GM21515 (cell line): ENCODE measurements at regions not wholly inside any gene's neighbourhood (a gene's known extent, or its start where the extent isn't known, plus 50 kb on each side); places are given as distances from the start of the nearest gene placed in this dataset.

Experiments used
- ATAC-seq: cut with Tn5 transposase; IDR thresholded peaks from one replicate; pipeline ENCODE4 v1.9.1; 2021; ENCODE audit not compliant: unreplicated experiment

DNA sequence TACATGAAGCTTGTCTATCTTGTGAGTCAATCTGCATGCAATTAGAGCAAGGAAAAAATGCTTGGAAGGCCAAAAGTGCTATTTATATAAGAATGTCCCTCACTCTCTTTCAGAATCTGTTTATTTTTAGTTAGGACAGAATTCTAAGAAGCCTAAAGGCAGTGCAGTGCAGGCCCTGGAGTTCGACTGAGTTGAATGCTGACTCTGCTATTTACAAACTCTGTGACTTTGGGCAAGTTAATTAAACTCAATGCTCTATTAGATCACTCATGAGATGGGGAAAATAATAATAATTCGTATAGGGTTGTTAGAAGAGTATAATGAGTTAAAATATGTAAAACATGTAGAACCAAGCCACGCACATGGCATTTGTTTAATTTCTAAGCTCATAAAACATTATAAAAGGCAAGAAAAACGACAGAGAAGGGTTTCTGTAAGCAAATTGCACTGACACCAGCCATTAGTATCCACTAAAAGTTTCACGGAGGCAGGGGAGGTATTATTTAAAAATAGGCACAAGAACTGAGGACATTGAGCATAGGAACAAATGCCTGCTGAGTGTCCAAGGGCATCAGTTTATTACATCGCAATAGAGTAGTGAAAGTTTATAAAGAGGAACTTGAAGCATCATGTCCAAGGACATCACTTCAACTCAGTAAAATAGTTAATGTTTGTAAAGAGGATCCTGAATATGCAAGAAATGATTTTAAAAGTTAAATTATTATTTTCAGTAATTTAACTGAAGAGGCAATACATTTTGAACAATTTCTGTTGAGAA, 115.0 kb upstream of the INPP4B start:
- ATAC-seq: no peak

GRCh38 chr4:142961866-142962265, 115.8 kb upstream of the INPP4B start:
- peak; percentile 92 for ATAC-seq

DNA sequence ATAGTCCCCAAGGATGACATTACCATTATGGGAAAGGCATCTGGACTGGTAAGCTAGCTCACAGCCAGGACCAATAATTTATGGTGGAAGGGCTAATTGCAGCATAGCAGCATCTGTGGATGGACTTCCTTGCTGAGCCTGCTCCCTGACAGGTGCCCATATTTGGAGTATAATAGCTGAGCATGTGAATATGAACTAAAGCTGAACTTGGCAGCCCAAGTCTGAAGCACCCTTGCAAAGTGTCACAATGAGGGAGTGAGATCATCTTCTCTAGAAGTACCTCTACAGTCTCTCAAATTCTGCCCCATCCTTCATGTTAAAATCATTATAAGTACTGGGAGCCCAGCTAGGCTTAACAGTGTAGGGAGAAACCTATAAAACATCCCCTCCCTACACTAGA, 128.2 kb upstream of the INPP4B start:
- ATAC-seq: no peak

- no peak for ATAC-seq
Observed at GRCh38 chr4:142975618-142976017, 129.5 kb upstream of the INPP4B start.

DNA sequence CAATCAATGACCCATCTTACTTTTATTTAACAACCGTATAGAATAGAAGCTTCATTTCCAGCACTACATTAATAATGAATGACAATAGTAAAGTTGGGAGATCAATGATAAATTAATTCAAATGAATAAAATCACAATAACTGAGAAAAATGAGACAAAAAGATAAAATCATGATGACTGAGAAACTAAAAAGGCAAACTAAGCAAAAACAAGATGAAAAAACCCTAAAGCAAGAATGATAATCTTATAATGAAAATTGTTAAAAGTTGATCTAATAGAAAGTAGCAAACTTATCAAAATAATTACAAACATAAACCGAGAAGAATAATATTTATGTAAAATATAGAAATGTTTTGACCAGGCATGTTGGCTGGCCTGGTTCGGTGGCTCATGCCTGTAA, 130.4 kb upstream of the INPP4B start:
- no peak for ATAC-seq

DNA sequence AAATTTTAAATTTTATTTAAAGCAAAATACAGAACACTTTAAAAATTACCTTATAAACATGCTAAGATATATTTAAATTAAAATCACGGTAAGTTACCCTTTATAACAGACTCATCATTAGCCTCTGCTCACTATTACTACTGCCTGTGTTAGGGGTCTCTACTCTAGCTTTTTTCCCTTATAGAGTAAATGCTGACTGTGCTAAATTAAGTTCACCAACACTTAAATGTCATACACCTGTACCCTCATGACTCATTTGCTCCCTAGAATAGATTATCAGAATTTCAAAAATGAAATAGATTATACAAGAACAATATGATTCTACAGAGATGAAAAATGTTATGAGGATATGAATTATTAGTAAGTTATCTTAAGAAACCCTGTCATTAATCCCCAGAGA, 131.1 kb upstream of the INPP4B start:
- no peak for ATAC-seq

GRCh38 chr4:142983065-142983464, 137.0 kb upstream of the INPP4B start:
- ATAC-seq: no peak

GRCh38 chr4:142983589-142983988, 137.5 kb upstream of the INPP4B start:
- ATAC-seq: no peak

- ATAC-seq: no peak
Observed at GRCh38 chr4:142984871-142985585, 138.9 kb upstream of the INPP4B start.

- ATAC-seq: no peak
Observed at GRCh38 chr4:143016171-143016570, 168.5 kb upstream of the USP38 start.

DNA sequence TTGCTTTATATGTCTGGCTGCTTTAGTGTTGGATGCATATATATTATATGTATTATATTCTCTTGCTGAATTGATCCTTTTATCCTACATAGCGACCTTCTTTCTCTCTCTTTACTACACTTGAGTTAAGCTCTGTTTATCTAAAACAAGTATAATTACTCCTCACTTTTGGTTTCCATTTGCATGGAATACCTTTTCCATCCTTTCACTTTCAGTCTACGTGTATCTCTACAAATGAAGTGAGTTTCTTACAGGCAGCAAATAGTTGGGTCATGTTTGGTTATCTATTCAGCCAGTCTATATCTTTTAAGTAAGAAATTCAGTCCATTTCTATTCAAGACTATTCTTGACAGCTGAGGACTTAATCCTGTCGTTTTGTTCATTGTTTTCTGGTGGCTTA, 167.5 kb upstream of the USP38 start:
- no peak for ATAC-seq

- ATAC-seq: no peak
Observed at GRCh38 chr4:143019351-143019750, 165.4 kb upstream of the USP38 start.

DNA sequence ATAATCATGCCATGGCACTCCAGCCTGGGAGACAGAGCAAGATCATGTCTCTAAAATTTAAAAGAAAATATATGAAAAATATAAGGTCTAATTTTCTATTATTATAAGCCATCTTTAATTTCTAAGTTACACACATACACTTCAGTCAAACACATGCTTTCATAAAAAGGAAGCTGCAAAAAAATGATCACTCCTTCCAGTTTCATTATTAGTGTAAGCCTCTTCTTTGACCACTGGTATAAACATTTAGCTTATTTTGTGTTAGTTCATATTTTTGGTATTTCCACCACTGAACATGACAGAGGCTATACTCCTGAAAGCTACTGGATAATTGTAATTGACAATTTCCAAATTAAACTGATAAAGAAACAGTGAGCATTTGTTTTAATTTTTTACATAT, 163.3 kb upstream of the USP38 start:
- ATAC-seq: peak; percentile 87

- no peak for ATAC-seq
Observed at GRCh38 chr4:143023239-143023918, 161.3 kb upstream of the USP38 start.

GRCh38 chr4:143025081-143025704, 159.5 kb upstream of the USP38 start:
- ATAC-seq: no peak

- no peak for ATAC-seq
Observed at GRCh38 chr4:143026459-143027170, 158.1 kb upstream of the USP38 start.

DNA sequence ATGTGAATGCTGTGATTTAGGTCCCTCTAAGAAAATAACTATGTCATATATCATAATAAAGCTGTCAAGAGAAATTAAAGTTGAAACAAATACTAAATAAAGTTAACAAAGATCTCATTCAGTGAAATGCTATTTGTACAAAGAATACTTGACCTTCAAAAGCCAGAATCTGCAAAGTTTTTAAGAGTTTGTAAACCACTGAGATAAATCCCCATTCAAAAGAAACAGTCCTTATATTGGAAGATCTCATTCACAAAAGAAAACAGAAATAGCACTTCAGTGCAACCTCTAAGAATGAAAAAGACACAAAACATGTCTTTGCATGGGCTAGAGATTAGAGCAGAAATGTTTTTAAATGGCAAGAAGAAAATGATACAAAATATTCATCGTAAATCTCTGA, 149.1 kb upstream of the USP38 start:
- ATAC-seq: no peak

- ATAC-seq: no peak
Observed at GRCh38 chr4:143036443-143036842, 148.3 kb upstream of the USP38 start.

DNA sequence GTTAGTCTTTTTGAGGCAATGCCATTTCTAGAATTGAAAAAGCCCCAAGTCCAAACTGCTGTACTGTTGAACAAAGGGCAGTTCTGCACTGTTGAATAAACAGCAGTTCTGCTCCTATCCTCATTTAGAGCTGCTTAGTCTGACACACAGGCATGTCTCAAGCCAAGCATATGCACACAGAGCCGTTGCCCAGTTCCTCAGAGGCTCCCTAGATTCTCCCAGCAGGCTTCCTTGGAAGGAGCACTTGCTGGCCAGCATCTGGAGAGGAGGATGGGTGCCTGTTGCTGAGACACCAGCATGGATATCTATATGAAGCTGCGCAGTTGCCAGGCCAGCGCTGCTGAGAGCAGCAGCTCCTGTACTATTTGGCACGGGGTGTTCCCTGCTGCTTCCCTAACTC, 138.3 kb upstream of the USP38 start:
- no peak for ATAC-seq

DNA sequence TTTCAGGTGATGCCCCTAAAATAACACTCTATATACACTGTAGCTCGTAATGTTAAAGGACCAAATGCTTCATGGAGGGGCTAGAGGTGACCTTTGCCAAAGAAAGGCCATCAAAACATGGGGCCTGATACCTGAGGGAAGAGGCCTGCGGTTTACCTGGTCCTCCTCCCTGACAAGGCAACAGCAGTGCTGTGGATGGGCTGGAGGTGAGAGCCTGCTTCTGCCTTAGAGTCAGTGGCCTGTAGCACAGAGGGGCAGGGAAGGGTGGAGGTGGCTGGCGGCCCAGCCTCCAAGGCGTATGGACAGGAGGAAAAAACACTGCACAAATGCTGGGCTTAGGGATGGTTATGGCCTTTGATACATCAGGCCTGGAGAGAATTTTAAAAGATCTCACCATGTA, 137.8 kb upstream of the USP38 start:
- no peak for ATAC-seq

DNA sequence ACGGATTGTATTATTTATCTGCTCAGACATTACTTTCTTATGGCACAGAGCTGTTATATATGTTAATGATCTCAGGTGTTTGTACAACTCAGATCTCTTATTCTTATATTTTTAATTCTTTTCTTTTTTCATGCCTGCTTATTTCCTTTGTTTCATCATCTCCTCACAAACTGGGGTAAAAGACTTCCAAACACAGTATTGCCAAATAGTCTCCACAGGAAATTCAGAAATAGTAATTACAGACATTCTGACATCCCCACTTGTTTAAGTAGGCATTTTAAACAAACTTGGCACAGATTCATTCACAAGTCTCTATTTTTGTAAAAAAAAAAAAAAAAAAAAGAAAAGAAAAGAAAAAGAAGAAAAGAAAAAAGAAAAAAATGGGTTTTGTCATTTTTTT, 129.7 kb upstream of the USP38 start:
- ATAC-seq: no peak
